Lower leg skin (tissue), 3 donors: ENCODE measurements at regions not wholly inside any gene's neighbourhood (a gene's known extent, or its start where the extent isn't known, plus 50 kb on each side); places are given as distances from the start of the nearest gene placed in this dataset.

Source experiments
- POLR2A ChIP-seq, 2 donors: fragments of 450-650 bp; IDR thresholded peaks; one replicate each; pipeline ENCODE4 v1.6.1; 2016 to 2017; ENCODE audit warnings: antibody characterized with exemption in 2 of 2, mild to moderate bottlenecking in 1 of 2, moderate library complexity in 1 of 2
- TF ChIP-seq, protein P1 (sequence below), 3 donors: fragments of 450-650 bp; IDR thresholded peaks; one replicate each; pipeline ENCODE4 v1.5.1; 2016; ENCODE audit warnings: antibody characterized with exemption in 3 of 3, mild to moderate bottlenecking in 3 of 3, moderate library complexity in 2 of 3

DNA sequence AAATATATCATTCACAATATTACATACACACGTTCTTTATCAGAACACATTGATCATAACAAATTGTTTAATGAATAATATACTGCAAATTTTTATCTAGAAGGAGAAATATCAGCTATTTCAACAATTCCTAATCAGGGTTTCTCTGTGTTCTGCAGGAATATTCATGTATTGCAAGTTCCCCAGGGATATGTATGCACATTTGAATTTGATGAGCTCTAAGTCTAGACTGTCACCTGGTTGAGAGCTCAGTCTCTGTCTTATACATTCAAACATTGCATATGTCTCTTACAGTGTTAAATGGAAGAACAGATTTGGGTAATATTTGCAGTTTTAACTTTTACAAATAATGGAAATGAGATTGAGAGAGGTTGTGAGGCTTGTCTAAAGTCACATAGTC lies 829.7 kb downstream of the CDH11 start:
- no peak for TF ChIP-seq POLR2A (IDR thresholded peaks at IDR 0.05)
- TF ChIP-seq, protein P1, sequence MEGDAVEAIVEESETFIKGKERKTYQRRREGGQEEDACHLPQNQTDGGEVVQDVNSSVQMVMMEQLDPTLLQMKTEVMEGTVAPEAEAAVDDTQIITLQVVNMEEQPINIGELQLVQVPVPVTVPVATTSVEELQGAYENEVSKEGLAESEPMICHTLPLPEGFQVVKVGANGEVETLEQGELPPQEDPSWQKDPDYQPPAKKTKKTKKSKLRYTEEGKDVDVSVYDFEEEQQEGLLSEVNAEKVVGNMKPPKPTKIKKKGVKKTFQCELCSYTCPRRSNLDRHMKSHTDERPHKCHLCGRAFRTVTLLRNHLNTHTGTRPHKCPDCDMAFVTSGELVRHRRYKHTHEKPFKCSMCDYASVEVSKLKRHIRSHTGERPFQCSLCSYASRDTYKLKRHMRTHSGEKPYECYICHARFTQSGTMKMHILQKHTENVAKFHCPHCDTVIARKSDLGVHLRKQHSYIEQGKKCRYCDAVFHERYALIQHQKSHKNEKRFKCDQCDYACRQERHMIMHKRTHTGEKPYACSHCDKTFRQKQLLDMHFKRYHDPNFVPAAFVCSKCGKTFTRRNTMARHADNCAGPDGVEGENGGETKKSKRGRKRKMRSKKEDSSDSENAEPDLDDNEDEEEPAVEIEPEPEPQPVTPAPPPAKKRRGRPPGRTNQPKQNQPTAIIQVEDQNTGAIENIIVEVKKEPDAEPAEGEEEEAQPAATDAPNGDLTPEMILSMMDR (IDR thresholded peaks at IDR 0.05): no peak
